ENCODE measurements at regions not wholly inside any gene's neighbourhood (a gene's known extent, or its start where the extent isn't known, plus 50 kb on each side); places are given as distances from the start of the nearest gene placed in this dataset.

GRCh38 chr14:49249022-49249421 is 337.2 kb downstream of the RPS29 start:
- TF ChIP-seq, protein P1, sequence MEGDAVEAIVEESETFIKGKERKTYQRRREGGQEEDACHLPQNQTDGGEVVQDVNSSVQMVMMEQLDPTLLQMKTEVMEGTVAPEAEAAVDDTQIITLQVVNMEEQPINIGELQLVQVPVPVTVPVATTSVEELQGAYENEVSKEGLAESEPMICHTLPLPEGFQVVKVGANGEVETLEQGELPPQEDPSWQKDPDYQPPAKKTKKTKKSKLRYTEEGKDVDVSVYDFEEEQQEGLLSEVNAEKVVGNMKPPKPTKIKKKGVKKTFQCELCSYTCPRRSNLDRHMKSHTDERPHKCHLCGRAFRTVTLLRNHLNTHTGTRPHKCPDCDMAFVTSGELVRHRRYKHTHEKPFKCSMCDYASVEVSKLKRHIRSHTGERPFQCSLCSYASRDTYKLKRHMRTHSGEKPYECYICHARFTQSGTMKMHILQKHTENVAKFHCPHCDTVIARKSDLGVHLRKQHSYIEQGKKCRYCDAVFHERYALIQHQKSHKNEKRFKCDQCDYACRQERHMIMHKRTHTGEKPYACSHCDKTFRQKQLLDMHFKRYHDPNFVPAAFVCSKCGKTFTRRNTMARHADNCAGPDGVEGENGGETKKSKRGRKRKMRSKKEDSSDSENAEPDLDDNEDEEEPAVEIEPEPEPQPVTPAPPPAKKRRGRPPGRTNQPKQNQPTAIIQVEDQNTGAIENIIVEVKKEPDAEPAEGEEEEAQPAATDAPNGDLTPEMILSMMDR (conservative IDR thresholded peaks at IDR 0.05): no peak
- no peak for TF ChIP-seq EZH2 (IDR thresholded peaks at IDR 0.05; ENCODE audit: low read depth)

Measured in PC-9 (cell line).